ENCODE measurements at regions not wholly inside any gene's neighbourhood (a gene's known extent, or its start where the extent isn't known, plus 50 kb on each side); places are given as distances from the start of the nearest gene placed in this dataset.

DNA sequence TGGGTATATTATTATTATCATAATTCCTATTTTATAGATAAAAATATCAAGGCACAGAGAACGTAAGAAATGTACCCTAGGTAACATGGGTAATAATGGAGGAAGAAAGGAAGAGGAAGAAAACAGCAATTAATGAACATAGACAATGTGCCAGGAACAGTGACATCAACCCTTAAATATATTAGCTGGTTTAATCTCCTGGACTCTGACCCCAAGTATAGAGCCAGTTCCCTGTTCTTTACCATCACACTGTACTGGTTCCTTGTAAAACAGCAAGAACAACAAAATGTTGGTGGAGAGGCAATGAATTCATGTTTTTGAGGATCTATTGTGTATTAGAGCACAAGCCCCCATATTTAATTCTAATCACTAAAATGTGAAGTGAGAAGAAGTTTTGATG, 192.1 kb downstream of the SMC2 start:
- CTCF ChIA-PET, result no interaction called here
- Histone ChIP-seq H3K4me1 (ENCODE audit: control insufficient read depth in 2 of 2, insufficient read depth in 2 of 2, low read length in 2 of 2) (no peaks in the 10 kb centered on the region), H3K4me3 (ENCODE audit: low read length) (no peak overlapping the region), H3K27ac (ENCODE audit: low read depth, low read length) (no peak overlapping the region), H3K27me3 (ENCODE audit: control insufficient read depth in 2 of 2, insufficient read depth in 2 of 2, low read length in 2 of 2) (no peaks in the 10 kb centered on the region), H3K9me3 (ENCODE audit: control insufficient read depth in 2 of 3, low read length in 3 of 3) (no peaks in the 10 kb centered on the region), H3K36me3 (ENCODE audit: control insufficient read depth in 2 of 3, insufficient read depth in 3 of 3, low read length in 3 of 3) (no peaks in the 10 kb centered on the region)
- peaks cover 0 to 4% (median 0%) of the 10 kb centered on the region in 11 donors for H3K9me3 Mint-ChIP-seq
- no peak overlapping the region for H3K4me3 Mint-ChIP-seq
- H3K27ac Mint-ChIP-seq, result no peak overlapping the region
- H3K4me1 Mint-ChIP-seq, result no peaks in the 10 kb centered on the region
- H3K27me3 Mint-ChIP-seq, result peaks cover 0 to 5% (median 0%) of the 10 kb centered on the region in 5 donors
- no peaks in the 10 kb centered on the region for H3K36me3 Mint-ChIP-seq
- DNase-seq, result no peak
- intact Hi-C loops (cut with micrococcal nuclease), result no loop called here
- no peak for ATAC-seq
- POLR2A ChIA-PET, result no interaction called here

DNA sequence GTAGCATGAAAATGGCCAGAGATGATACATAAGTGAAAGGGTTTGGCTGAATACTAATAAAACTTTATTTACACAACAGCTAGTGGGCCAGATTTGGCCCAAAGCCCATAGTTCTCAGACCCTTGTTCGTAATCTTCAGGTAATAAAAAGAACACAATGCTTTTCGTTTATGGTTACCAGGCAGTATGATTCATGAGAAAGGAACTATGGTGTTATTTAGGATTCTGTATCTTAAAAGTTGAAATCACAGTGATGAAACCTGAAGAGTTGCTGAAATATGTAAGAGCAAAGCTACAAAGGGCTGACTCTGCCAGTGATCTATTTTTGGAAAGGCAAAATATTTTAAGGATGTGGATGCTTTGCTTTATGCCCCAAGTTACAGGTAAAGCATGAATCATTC, 192.7 kb downstream of the SMC2 start:
- CTCF ChIA-PET, result no interaction called here
- no peak overlapping the region for H3K27ac ChIP-seq (ENCODE audit: low read depth, low read length)

GRCh38 chr9:104287253-104287878, 193.3 kb downstream of the SMC2 start:
- Histone ChIP-seq H3K27ac (ENCODE audit: low read depth, low read length) (no peak overlapping the region), H3K4me3 (ENCODE audit: low read length) (no peak overlapping the region), H3K4me1 (ENCODE audit: control insufficient read depth in 2 of 2, insufficient read depth in 2 of 2, low read length in 2 of 2) (no peaks in the 10 kb centered on the region), H3K36me3 (ENCODE audit: control insufficient read depth in 2 of 3, insufficient read depth in 3 of 3, low read length in 3 of 3) (no peaks in the 10 kb centered on the region), H3K27me3 (ENCODE audit: control insufficient read depth in 2 of 2, insufficient read depth in 2 of 2, low read length in 2 of 2) (no peaks in the 10 kb centered on the region), H3K9me3 (ENCODE audit: control insufficient read depth in 2 of 3, low read length in 3 of 3) (no peaks in the 10 kb centered on the region)
- no peak overlapping the region for H3K27ac Mint-ChIP-seq
- ATAC-seq, result no peak
- no peaks in the 10 kb centered on the region for H3K4me1 Mint-ChIP-seq
- peaks cover 0 to 4% (median 0%) of the 10 kb centered on the region in 11 donors for H3K9me3 Mint-ChIP-seq
- intact Hi-C loops (cut with micrococcal nuclease), result no loop called here
- H3K27me3 Mint-ChIP-seq, result peaks cover 0 to 5% (median 0%) of the 10 kb centered on the region in 5 donors
- no peak for DNase-seq
- POLR2A ChIA-PET, result no interaction called here
- CTCF ChIA-PET, result no interaction called here
- H3K4me3 Mint-ChIP-seq, result no peak overlapping the region
- no peaks in the 10 kb centered on the region for H3K36me3 Mint-ChIP-seq

More for the DNA sequence above, 192.7 kb downstream of the SMC2 start:
- Mint-ChIP-seq H3K27me3 (peaks cover 0 to 5% (median 0%) of the 10 kb centered on the region in 5 donors), H3K27ac (no peak overlapping the region), H3K9me3 (peaks cover 0 to 4% (median 0%) of the 10 kb centered on the region in 11 donors), H3K4me3 (no peak overlapping the region), H3K36me3 (no peaks in the 10 kb centered on the region), H3K4me1 (no peaks in the 10 kb centered on the region)
- Histone ChIP-seq H3K27me3 (ENCODE audit: control insufficient read depth in 2 of 2, insufficient read depth in 2 of 2, low read length in 2 of 2) (no peaks in the 10 kb centered on the region), H3K4me3 (ENCODE audit: low read length) (no peak overlapping the region), H3K4me1 (ENCODE audit: control insufficient read depth in 2 of 2, insufficient read depth in 2 of 2, low read length in 2 of 2) (no peaks in the 10 kb centered on the region), H3K36me3 (ENCODE audit: control insufficient read depth in 2 of 3, insufficient read depth in 3 of 3, low read length in 3 of 3) (no peaks in the 10 kb centered on the region), H3K9me3 (ENCODE audit: control insufficient read depth in 2 of 3, low read length in 3 of 3) (no peaks in the 10 kb centered on the region)
- DNase-seq (no peak), ATAC-seq (no peak)
- POLR2A ChIA-PET, result no interaction called here
- intact Hi-C loops (cut with micrococcal nuclease), result no loop called here

DNA sequence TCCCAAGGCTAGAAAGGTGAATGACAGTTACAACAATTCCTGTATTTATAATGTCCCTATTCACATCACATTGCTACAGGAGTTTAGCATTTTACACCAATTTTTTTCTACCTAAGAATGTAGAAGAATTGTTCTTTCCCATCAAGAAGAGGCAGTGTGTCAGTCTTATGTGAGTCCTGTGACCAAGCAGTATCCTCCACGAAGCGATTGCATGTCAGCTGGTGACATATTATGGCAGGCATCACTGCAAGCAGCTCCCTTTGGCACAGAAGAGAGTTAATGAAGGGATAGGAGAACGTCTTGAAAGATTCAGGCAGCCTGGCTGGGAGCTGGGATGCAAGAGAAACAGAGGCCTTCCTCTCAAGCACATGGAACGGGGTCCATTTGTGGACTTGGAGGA, 199.8 kb downstream of the SMC2 start:
- CTCF ChIA-PET, result no interaction called here
- no peaks in the 10 kb centered on the region for H3K4me1 ChIP-seq (ENCODE audit: control insufficient read depth in 2 of 2, insufficient read depth in 2 of 2, low read length in 2 of 2)
- intact Hi-C loops (cut with micrococcal nuclease), result no loop called here
- no peak for ATAC-seq
- peaks cover 0 to 5% (median 0%) of the 10 kb centered on the region in 5 donors for H3K27me3 Mint-ChIP-seq
- peaks cover 0 to 2% (median 0%) of the 10 kb centered on the region in 11 donors for H3K9me3 Mint-ChIP-seq
- no peak overlapping the region for H3K27ac ChIP-seq (ENCODE audit: low read depth, low read length)
- no peaks in the 10 kb centered on the region for H3K9me3 ChIP-seq (ENCODE audit: control insufficient read depth in 2 of 3, low read length in 3 of 3)
- H3K4me3 ChIP-seq (ENCODE audit: low read length), result no peak overlapping the region
- POLR2A ChIA-PET, result no interaction called here
- H3K27ac Mint-ChIP-seq, result no peak overlapping the region
- no peak overlapping the region for H3K4me3 Mint-ChIP-seq
- no peaks in the 10 kb centered on the region for H3K27me3 ChIP-seq (ENCODE audit: control insufficient read depth in 2 of 2, insufficient read depth in 2 of 2, low read length in 2 of 2)
- DNase-seq, result no peak
- no peaks in the 10 kb centered on the region for H3K36me3 Mint-ChIP-seq
- no peaks in the 10 kb centered on the region for H3K4me1 Mint-ChIP-seq
- no peaks in the 10 kb centered on the region for H3K36me3 ChIP-seq (ENCODE audit: control insufficient read depth in 2 of 3, insufficient read depth in 3 of 3, low read length in 3 of 3)

DNA sequence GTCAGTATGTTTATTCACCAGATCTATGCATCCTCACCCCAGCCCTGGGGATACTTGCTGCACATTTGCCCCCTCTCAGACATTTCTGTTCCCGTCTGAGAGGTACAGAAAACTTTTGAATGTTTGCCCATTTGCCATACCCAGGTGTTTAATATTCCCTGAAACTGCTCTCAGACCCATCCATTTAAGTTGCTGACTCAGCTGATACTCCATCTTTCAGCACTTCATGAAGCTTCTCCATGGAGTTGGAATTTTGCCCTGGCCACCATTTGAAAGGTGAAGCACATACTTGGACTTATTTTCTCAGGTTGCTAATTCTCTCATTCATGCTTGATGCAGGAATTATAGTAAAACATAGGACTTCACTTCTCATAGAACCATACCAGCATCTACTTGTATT, 203.9 kb upstream of the OR13F1 start:
- no peaks in the 10 kb centered on the region for H3K27me3 ChIP-seq (ENCODE audit: control insufficient read depth in 2 of 2, insufficient read depth in 2 of 2, low read length in 2 of 2)
- H3K9me3 Mint-ChIP-seq, result peaks cover 0 to 5% (median 0%) of the 10 kb centered on the region in 11 donors
- ChIA-PET POLR2A (no interaction called here), CTCF (no interaction called here)
- H3K36me3 Mint-ChIP-seq, result peaks cover 0 to 4% (median 0%) of the 10 kb centered on the region in 5 donors
- intact Hi-C loops (cut with micrococcal nuclease), result no loop called here
- H3K4me1 Mint-ChIP-seq, result no peaks in the 10 kb centered on the region
- no peak overlapping the region for H3K27ac ChIP-seq (ENCODE audit: low read depth, low read length)
- no peak overlapping the region for H3K27ac Mint-ChIP-seq
- H3K27me3 Mint-ChIP-seq, result peaks cover 0 to 6% (median 0%) of the 10 kb centered on the region in 5 donors
- H3K9me3 ChIP-seq (ENCODE audit: control insufficient read depth in 2 of 3, low read length in 3 of 3), result no peaks in the 10 kb centered on the region
- ATAC-seq (no peak), DNase-seq (no peak)
- no peak overlapping the region for H3K4me3 Mint-ChIP-seq
- no peak overlapping the region for H3K4me3 ChIP-seq (ENCODE audit: low read length)
- H3K4me1 ChIP-seq (ENCODE audit: control insufficient read depth in 2 of 2, insufficient read depth in 2 of 2, low read length in 2 of 2), result no peaks in the 10 kb centered on the region
- H3K36me3 ChIP-seq (ENCODE audit: control insufficient read depth in 2 of 3, insufficient read depth in 3 of 3, low read length in 3 of 3), result no peaks in the 10 kb centered on the region

- H3K4me3 Mint-ChIP-seq, result no peak overlapping the region
- CTCF ChIA-PET, result no interaction called here
- no peak overlapping the region for H3K27ac ChIP-seq (ENCODE audit: low read depth, low read length)
- peaks cover 0 to 6% (median 3%) of the 10 kb centered on the region in 5 donors for H3K27me3 Mint-ChIP-seq
- H3K27me3 ChIP-seq (ENCODE audit: control insufficient read depth in 2 of 2, insufficient read depth in 2 of 2, low read length in 2 of 2), result no peaks in the 10 kb centered on the region
- H3K4me3 ChIP-seq (ENCODE audit: low read length), result no peak overlapping the region
- POLR2A ChIA-PET, result no interaction called here
- H3K4me1 Mint-ChIP-seq, result no peaks in the 10 kb centered on the region
- peaks cover 0 to 4% (median 0%) of the 10 kb centered on the region in 5 donors for H3K36me3 Mint-ChIP-seq
- peaks cover 0 to 16% (median 5%) of the 10 kb centered on the region in 11 donors for H3K9me3 Mint-ChIP-seq
- ATAC-seq, result no peak
- DNase-seq, result no peak
- no peak overlapping the region for H3K27ac Mint-ChIP-seq
- no peaks in the 10 kb centered on the region for H3K9me3 ChIP-seq (ENCODE audit: control insufficient read depth in 2 of 3, low read length in 3 of 3)
- H3K4me1 ChIP-seq (ENCODE audit: control insufficient read depth in 2 of 2, insufficient read depth in 2 of 2, low read length in 2 of 2), result no peaks in the 10 kb centered on the region
- intact Hi-C loops (cut with micrococcal nuclease), result no loop called here
- no peaks in the 10 kb centered on the region for H3K36me3 ChIP-seq (ENCODE audit: control insufficient read depth in 2 of 3, insufficient read depth in 3 of 3, low read length in 3 of 3)
Measured at GRCh38 chr9:104301755-104302154, 202.3 kb upstream of the OR13F1 start.

GRCh38 chr9:104302775-104303174, 201.3 kb upstream of the OR13F1 start:
- H3K27ac ChIP-seq (ENCODE audit: low read depth, low read length), result no peak overlapping the region
- Mint-ChIP-seq H3K4me3 (no peak overlapping the region), H3K4me1 (no peaks in the 10 kb centered on the region), H3K27ac (no peak overlapping the region), H3K36me3 (peaks cover 0 to 4% (median 0%) of the 10 kb centered on the region in 5 donors), H3K27me3 (peaks cover 0 to 6% (median 3%) of the 10 kb centered on the region in 5 donors), H3K9me3 (peaks cover 0 to 16% (median 5%) of the 10 kb centered on the region in 11 donors)
- H3K27me3 ChIP-seq (ENCODE audit: control insufficient read depth in 2 of 2, insufficient read depth in 2 of 2, low read length in 2 of 2), result no peaks in the 10 kb centered on the region
- ATAC-seq (no peak), DNase-seq (no peak)
- H3K4me3 ChIP-seq (ENCODE audit: low read length), result no peak overlapping the region
- POLR2A ChIA-PET, result no interaction called here
- no peaks in the 10 kb centered on the region for H3K9me3 ChIP-seq (ENCODE audit: control insufficient read depth in 2 of 3, low read length in 3 of 3)
- intact Hi-C loops (cut with micrococcal nuclease), result no loop called here
- no peaks in the 10 kb centered on the region for H3K4me1 ChIP-seq (ENCODE audit: control insufficient read depth in 2 of 2, insufficient read depth in 2 of 2, low read length in 2 of 2)
- CTCF ChIA-PET, result interaction anchor here (0.6 kb wide), 1 partner anchor 735 kb away, joined by 3 read pairs; no protein-coding TSS in a partner anchor
- H3K36me3 ChIP-seq (ENCODE audit: control insufficient read depth in 2 of 3, insufficient read depth in 3 of 3, low read length in 3 of 3), result no peaks in the 10 kb centered on the region
